ENCODE measurements at regions not wholly inside any gene's neighbourhood (a gene's known extent, or its start where the extent isn't known, plus 50 kb on each side); places are given as distances from the start of the nearest gene placed in this dataset.

GRCh38 chr7:114158275-114158674 lies 239.5 kb upstream of the PPP1R3A start:
- H3K4me3 ChIP-seq (ENCODE audit: low read depth, low read length) = no peak overlapping the region
- no peak for TF ChIP-seq CTCF (IDR thresholded peaks at IDR 0.05; ENCODE audit: insufficient read depth, low read length, missing control alignments)
- ChIA-PET POLR2A (no interaction called here), CTCF (no interaction called here)
- DNase-seq (ENCODE audit: low read depth, low spot score) = no peak

- no peak overlapping the region for H3K4me3 ChIP-seq (ENCODE audit: low read depth, low read length)
- no peak for TF ChIP-seq CTCF (IDR thresholded peaks at IDR 0.05; ENCODE audit: insufficient read depth, low read length, missing control alignments)
- DNase-seq (ENCODE audit: low read depth, low spot score) = no peak
- ChIA-PET CTCF (no interaction called here), POLR2A (no interaction called here)
These were observed 237.4 kb upstream of the PPP1R3A start for GRCh38 chr7:114156178-114156577.

- ChIA-PET POLR2A (no interaction called here), CTCF (no interaction called here)
These were observed 236.6 kb upstream of the PPP1R3A start for GRCh38 chr7:114155116-114156110.

GRCh38 chr7:114153700-114154099 lies 234.9 kb upstream of the PPP1R3A start:
- ChIA-PET CTCF (no interaction called here), POLR2A (no interaction called here)
- H3K4me3 ChIP-seq (ENCODE audit: low read depth, low read length) = no peak overlapping the region
- no peak for DNase-seq (ENCODE audit: low read depth, low spot score)
- TF ChIP-seq CTCF (IDR thresholded peaks at IDR 0.05; ENCODE audit: insufficient read depth, low read length, missing control alignments) = no peak

More at GRCh38 chr7:114155116-114156110, 236.6 kb upstream of the PPP1R3A start:
- no peak for DNase-seq (ENCODE audit: low read depth, low spot score)
- no peak overlapping the region for H3K4me3 ChIP-seq (ENCODE audit: low read depth, low read length)
- no peak for TF ChIP-seq CTCF (IDR thresholded peaks at IDR 0.05; ENCODE audit: insufficient read depth, low read length, missing control alignments)

- no peak for DNase-seq (ENCODE audit: low read depth, low spot score)
- no peak overlapping the region for H3K4me3 ChIP-seq (ENCODE audit: low read depth, low read length)
- ChIA-PET CTCF (no interaction called here), POLR2A (no interaction called here)
- TF ChIP-seq CTCF (IDR thresholded peaks at IDR 0.05; ENCODE audit: insufficient read depth, low read length, missing control alignments) = no peak
These were observed 233.6 kb upstream of the PPP1R3A start for GRCh38 chr7:114152314-114152938.

- no peak overlapping the region for H3K4me3 ChIP-seq (ENCODE audit: low read depth, low read length)
- POLR2A ChIA-PET = no interaction called here
- DNase-seq (ENCODE audit: low read depth, low spot score) = no peak
- CTCF ChIA-PET = no interaction called here
- TF ChIP-seq CTCF (IDR thresholded peaks at IDR 0.05; ENCODE audit: insufficient read depth, low read length, missing control alignments) = no peak
These were observed 233.0 kb upstream of the PPP1R3A start for GRCh38 chr7:114151777-114152176.

Data from AG04449 (cell line).